ENCODE measurements at regions not wholly inside any gene's neighbourhood (a gene's known extent, or its start where the extent isn't known, plus 50 kb on each side); places are given as distances from the start of the nearest gene placed in this dataset.

GRCh38 chr6:94367316-94367715 lies 948.0 kb upstream of the EPHA7 start:
- no peak for DNase-seq

GRCh38 chr6:94362061-94362864 lies 942.9 kb upstream of the EPHA7 start:
- DNase-seq, result no peak

- DNase-seq, result no peak
Measured at GRCh38 chr6:94361304-94362060, 942.1 kb upstream of the EPHA7 start.

- DNase-seq, result no peak
Measured at GRCh38 chr6:94357381-94357980, 938.1 kb upstream of the EPHA7 start.

GRCh38 chr6:94350833-94351232 lies 931.5 kb upstream of the EPHA7 start:
- DNase-seq, result peak; percentile 16

- peak; percentile 81 for DNase-seq
Measured at GRCh38 chr6:94349227-94349626, 929.9 kb upstream of the EPHA7 start.

GRCh38 chr6:94344866-94345265 lies 925.5 kb upstream of the EPHA7 start:
- DNase-seq, result no peak

GRCh38 chr6:94341173-94341572 lies 921.8 kb upstream of the EPHA7 start:
- peak; percentile 74 for DNase-seq

GRCh38 chr6:94323853-94324252 lies 904.5 kb upstream of the EPHA7 start:
- DNase-seq, result peak; percentile 75

GRCh38 chr6:94300424-94301144 lies 881.2 kb upstream of the EPHA7 start:
- DNase-seq, result no peak

- no peak for DNase-seq
Measured at GRCh38 chr6:94289131-94289530, 869.8 kb upstream of the EPHA7 start.

- no peak for DNase-seq
Measured at GRCh38 chr6:94278146-94278545, 858.8 kb upstream of the EPHA7 start.

- peak; percentile 27 for DNase-seq
Measured at GRCh38 chr6:94272327-94272726, 853.0 kb upstream of the EPHA7 start.

GRCh38 chr6:94270091-94270948 lies 851.0 kb upstream of the EPHA7 start:
- DNase-seq, result peak; percentile 64

GRCh38 chr6:94269256-94269655 lies 849.9 kb upstream of the EPHA7 start:
- DNase-seq, result peak; percentile 1

- DNase-seq, result no peak
Measured at GRCh38 chr6:94260765-94261164, 841.4 kb upstream of the EPHA7 start.

- peak; percentile 62 for DNase-seq
Measured at GRCh38 chr6:94254689-94255088, 835.3 kb upstream of the EPHA7 start.

- no peak for DNase-seq
Measured at GRCh38 chr6:94251878-94252277, 832.5 kb upstream of the EPHA7 start.

GRCh38 chr6:94245395-94245794 lies 826.0 kb upstream of the EPHA7 start:
- no peak for DNase-seq

- no peak for DNase-seq
Measured at GRCh38 chr6:94238868-94239267, 819.5 kb upstream of the EPHA7 start.

GRCh38 chr6:94227741-94228140 lies 808.4 kb upstream of the EPHA7 start:
- DNase-seq, result no peak

- DNase-seq, result peak; percentile 42
Measured at GRCh38 chr6:94217836-94218235, 798.5 kb upstream of the EPHA7 start.

All from DMS53 (cell line).